HG02759 (cell line): ENCODE measurements at regions not wholly inside any gene's neighbourhood (a gene's known extent, or its start where the extent isn't known, plus 50 kb on each side); places are given as distances from the start of the nearest gene placed in this dataset.

Experiments
- ATAC-seq: cut with Tn5 transposase; IDR thresholded peaks from one replicate; pipeline ENCODE4 v1.9.1; 2021; ENCODE audit warnings: mild to moderate bottlenecking, moderate library complexity; ENCODE audit not compliant: unreplicated experiment

GRCh38 chr21:41596241-41596925, 88.4 kb upstream of the TMPRSS2 start:
- no peak for ATAC-seq

GRCh38 chr21:41594268-41594667, 86.3 kb upstream of the TMPRSS2 start:
- ATAC-seq = no peak

- no peak for ATAC-seq
Measured at GRCh38 chr21:41593760-41594138, 85.8 kb upstream of the TMPRSS2 start.

- no peak for ATAC-seq
Measured at GRCh38 chr21:41593051-41593759, 85.2 kb upstream of the TMPRSS2 start.

GRCh38 chr21:41589620-41590175, 81.7 kb upstream of the TMPRSS2 start:
- no peak for ATAC-seq

GRCh38 chr21:41589131-41589530, 81.2 kb upstream of the TMPRSS2 start:
- no peak for ATAC-seq

- no peak for ATAC-seq
Measured at GRCh38 chr21:41585199-41585994, 77.4 kb upstream of the TMPRSS2 start.

- ATAC-seq = no peak
Measured at GRCh38 chr21:41584603-41585176, 76.7 kb upstream of the TMPRSS2 start.

GRCh38 chr21:41583274-41583790, 75.4 kb upstream of the TMPRSS2 start:
- no peak for ATAC-seq

GRCh38 chr21:41582866-41583265, 74.9 kb upstream of the TMPRSS2 start:
- no peak for ATAC-seq

GRCh38 chr21:41582298-41582840, 74.4 kb upstream of the TMPRSS2 start:
- ATAC-seq = no peak

- no peak for ATAC-seq
Measured at GRCh38 chr21:41581592-41582228, 73.8 kb upstream of the TMPRSS2 start.

- no peak for ATAC-seq
Measured at GRCh38 chr21:41580758-41581554, 73.0 kb upstream of the TMPRSS2 start.

- ATAC-seq = no peak
Measured at GRCh38 chr21:41579692-41580091, 71.7 kb upstream of the TMPRSS2 start.

- no peak for ATAC-seq
Measured at GRCh38 chr21:41578716-41579115, 70.8 kb upstream of the TMPRSS2 start.

- no peak for ATAC-seq
Measured at GRCh38 chr21:41578083-41578482, 70.1 kb upstream of the TMPRSS2 start.

GRCh38 chr21:41576013-41576615, 68.2 kb upstream of the TMPRSS2 start:
- ATAC-seq = no peak

- no peak for ATAC-seq
Measured at GRCh38 chr21:41573902-41574690, 66.1 kb upstream of the TMPRSS2 start.
